ENCODE measurements at regions not wholly inside any gene's neighbourhood (a gene's known extent, or its start where the extent isn't known, plus 50 kb on each side); places are given as distances from the start of the nearest gene placed in this dataset.
"Not testable (repeated sequence)": the region's sequence is repeated elsewhere in the genome, so short reads cannot be mapped to it uniquely, and the experiment has no call there.

DNA sequence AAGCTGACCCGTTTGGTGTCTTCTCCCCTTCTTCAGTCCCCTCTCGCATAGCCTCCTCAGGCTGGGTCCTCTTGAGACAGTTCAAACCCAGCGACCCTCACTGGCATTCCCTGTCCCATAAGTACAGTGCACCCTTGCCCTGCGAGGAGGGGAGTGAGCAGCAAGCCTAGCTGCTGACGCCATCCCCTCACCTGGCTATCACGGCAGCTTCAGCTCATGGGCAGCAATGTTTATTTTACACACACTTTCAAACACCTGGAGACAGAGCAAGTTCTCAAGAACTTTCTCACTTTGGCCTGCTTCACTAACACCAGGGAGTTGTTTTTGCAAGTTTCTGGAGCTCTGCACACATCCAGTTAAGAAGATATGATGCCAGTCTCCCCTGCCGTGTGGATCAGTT lies 189.6 kb upstream of the E2F8 start:
- no peak for DNase-seq

DNA sequence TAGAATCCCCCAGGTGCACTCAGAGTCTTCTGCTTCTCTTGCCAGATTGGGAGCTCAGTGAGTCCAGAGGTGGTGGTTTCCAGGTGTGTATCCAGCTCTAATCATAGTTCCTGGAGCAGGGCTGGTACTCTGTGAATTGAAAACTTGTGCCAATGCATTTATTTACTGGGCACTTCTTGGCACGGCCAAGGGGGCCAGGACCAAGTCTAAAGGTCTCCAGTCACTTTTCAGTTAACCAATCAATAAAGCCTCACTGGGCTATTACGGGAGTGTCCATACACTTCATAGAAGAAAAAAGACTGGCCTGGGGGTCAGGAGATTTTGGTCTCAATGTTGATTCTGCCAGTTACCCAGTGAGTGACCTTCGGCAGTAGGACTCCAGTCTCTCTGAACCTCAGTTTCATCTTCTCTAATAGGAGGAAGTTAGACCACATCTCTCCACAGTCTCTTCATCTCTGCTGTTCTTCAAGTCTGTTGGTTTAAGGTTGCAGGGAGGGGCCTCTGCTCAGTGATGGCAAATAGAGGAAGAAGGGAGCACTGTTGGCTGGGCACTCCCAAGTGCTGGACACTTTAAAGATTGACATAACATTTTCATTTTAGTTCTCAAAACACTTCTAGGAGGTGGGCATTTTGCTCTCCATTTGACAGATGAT lies 188.5 kb upstream of the E2F8 start:
- no peak for DNase-seq

DNA sequence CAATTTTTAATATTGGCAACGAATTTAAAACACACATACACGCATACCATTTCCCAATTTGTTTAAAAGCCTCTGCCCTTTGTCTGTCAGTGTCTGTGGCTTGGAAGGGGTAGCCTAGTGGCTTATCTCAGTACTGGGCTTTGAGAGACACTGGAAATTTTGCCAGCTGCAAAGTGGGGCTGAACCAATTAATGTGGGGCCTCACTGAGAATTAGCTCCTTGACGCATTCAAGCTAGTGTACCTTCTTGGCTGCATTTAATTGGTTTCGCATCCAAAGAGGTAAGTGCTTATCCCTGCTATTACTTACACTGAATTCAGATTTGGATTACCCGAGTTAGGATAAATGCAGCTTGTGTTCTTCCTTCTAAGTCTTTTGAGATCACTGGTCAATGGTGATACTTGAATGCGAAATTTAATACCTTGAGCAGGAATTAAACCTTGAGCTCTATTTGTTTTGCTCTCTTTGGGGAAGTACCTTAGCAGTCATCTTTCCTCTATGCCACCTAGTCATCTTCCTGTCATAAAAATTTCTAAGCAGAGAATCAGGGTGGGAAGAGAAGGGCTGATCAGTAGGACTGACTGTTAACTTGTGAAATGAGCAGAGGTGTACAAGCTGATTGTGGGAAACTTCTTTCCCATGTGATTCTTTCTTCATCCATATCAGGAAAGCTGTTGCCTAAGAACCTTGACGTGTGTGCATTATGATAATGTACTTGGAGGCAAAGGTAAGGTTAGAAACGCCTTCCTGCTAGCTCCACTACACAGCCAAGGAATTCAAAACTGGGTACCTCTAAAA lies 187.7 kb upstream of the E2F8 start:
- DNase-seq, result no peak

DNA sequence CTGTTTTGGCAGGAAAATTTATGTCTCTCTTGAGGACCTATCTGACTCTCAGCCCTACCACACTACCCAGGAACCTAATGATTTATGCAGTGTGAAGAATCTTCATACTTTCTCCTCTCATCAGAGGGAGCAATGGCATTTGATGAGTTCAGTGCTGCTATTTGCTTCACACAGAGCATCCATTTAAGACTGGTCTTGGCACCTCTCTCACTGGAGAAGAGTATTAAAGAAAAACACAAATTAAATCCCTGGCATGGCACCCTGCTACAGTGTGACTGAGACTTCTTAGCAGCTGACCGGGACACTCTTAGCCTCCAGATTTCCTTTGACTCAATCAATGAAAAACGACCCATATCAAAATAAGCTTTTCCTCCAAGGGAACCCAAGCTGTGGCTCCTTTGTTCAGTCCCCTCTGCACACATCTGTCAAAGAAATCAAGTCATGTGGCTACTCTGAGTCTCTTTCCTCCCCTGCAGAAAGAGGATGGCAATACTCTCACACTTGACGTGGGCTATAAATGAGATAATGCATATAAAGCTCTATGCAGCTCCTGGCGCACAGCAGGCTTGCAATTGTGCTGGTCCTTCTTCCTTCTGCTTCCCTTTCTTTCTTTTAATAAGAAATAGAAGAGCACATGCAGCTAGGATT lies 186.1 kb upstream of the E2F8 start:
- no peak for DNase-seq

DNA sequence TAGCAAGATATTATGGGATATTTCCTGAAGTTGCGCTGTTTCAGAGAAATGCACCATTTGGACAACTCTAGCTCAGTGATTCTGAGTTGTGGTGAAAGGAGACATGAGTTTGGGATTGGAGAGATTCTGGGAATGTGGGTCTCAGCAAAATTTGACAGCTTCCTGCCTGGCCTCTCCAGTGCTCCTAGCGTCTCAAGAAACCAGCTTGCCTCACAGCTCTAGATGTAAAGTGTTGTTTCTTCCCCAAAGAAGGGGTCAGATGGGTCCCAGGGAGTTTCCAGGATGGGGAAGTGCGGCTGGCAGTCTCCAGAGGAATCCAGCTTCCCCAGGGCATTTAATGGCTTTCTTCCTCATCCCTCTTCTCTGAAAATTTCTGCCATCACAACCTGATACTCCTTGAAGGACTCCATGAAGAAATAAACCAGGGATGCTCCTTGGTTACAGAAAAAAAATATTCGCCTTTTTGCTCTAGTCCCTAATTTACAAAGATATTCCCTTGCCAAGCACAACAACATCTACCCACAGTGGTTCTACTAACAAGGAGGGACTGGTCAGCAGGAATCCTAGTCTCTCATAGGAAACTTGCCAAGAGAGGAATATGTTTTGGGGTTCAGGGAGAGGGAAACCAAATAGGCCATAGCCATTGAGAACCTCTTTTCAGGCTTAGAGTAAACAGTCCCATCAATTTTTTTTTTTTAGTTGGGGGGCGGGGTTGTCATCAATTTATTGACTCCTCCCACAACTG lies 185.4 kb upstream of the E2F8 start:
- no peak for DNase-seq

DNA sequence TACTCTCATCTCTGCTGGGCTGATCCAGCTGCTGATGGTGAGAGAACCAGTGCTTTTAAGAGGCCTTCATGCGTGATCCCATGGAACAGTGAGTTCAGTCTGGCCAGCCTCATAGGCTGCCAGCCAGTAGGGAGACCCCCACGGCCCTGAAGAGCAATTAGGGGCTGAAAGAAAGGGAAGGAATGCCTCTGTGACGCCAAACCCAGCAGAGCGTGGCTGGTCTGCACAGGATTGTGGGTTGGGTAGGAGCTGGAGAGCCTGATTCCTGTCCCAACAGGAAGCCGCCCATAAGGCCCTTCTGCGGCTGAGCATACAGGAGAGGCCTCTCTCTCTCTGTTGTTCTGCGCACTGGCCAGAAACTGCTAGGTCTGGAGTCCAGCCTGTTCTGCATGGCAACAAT lies 181.5 kb upstream of the E2F8 start:
- no peak for DNase-seq

DNA sequence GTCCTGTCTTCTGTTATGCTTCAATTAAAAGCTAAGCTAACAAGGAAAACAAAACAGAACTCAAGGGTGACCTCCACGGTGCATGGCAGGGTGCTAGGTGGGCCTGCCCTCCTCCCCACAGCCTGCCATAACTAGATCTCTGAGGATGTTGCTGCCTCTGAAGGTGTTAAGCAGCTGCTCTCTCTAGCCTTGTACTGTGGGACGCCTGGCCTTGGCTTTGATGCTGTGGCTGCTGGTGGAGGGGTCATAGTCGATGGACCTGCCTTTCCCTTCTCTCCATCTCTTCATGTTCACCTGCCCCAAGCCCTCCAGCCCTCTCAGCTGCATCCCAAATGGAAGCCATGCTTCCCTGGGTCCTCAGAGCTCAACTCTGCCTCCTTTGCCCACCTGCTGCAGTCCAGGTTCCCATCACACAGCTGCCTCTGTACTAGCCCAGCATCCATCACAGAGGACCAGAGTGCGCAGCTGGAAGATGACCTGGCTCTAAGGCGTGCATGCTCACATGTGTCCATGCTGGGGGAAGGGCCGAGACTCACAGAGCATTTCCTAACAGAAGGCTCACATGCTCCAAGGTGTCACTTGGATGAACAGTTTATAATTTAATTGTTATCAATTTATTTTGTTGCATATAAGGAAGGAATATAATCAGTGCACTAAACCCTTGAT lies 180.3 kb upstream of the E2F8 start:
- DNase-seq, result no peak

DNA sequence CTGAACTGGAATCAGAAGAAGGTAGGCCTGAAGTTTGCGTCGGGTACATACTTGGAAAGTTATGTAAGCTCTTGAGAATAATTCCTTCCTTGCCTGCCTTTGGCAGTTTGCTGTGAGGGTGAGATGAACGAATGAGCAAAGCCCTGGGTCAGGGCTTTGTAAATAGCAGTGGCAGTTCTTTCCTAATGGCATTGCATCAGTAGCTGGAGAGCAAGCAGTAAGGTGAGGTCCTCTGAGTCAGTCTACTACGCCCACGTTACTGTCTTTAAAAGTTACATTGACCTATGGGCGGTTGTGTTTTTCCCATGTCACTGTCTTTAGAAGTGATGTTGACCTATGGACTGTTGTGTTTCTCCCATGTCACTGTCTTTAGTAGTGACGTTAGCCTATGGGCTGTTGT lies 179.1 kb upstream of the E2F8 start:
- DNase-seq, result no peak

DNA sequence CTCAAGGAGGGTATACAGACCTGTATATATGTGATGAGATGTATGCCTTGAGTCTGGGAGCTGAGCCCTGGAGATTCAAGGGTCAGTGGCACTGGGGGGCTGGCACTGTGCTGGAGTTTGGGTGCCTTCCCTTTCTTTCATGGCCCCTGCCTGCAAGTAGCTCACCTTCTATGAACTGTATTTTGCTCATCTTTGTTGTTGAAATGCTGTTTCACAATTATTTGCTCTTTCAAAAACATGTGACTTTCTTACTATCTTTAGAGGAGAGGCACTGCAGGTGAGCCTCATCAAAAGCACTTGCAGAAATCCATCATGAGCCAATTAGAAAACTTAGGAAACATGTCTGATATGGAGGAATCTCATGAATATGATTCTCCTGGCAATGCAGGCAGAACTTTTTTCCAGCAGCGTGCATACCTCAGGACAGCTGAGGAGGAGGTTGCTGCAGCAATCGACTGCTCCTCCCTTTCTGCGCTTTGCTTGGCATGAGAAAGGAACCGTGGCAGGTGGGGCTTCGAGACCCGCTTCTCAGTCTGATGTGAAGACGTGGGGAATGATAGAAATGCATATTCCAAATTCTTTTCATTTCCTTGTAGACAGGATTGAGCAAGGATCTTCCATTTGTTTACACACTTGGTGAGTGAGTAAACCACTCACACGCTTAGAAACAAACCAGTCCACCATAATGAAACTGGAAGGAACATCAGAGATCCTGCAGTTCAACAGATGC lies 178.4 kb upstream of the E2F8 start:
- DNase-seq, result no peak

DNA sequence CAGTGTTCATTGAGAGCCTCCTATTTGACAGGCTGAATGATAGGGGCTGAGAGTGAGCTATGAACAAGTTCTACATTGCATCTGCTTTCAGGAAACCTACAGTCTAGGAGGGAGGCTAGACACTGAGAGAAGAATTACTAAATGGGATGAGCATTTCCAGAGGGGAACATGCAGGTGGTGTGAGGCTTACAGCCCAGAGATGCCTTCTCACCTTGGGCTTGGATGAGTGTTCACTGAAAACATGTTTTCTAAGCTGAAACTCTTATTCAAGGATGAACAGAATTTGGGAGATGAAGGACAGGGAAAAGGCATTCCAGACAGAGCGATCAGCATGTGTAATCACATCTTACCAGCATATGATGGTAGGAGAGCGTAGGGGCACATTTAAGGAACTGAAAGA lies 177.5 kb upstream of the E2F8 start:
- no peak for DNase-seq

DNA sequence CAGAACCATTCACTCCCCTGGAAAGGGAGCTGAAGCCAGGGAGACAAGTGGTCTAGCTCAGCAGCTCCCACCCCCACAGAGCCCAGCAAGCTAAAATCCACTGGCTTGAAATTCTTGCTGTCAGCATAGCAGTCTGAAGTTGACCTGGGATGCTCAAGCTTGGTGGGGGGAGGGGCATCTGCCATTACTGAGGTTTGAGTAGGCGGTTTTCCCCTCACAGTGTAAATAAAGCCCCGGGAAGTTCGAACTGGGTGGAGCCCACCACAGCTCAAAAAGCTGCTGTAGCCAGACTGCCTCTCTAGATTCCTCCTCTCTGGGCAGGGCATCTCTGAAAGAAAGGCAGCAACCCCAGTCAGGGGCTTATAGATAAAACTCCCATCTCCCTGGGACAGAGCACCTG lies 171.3 kb upstream of the E2F8 start:
- not testable (repeated sequence) for DNase-seq

DNA sequence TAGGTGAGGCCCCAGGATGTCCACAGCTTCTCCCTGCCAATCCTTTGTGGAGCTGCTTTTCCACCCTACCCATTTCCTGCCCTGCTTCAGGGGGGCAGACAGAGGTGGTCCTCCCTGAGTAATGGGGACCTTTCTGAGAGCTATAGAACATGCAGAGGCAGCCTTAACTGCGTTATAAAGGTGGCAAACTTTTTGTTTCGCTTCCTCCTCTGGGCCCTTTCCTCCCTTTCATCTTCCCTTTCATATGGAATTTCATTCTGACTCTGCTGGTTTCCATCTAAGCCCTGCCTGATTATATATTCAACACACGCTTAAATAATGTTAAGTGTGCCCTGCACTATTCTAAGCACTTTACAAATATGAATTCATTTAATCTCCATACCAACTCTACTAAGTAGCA lies 169.3 kb upstream of the E2F8 start:
- DNase-seq, result no peak

DNA sequence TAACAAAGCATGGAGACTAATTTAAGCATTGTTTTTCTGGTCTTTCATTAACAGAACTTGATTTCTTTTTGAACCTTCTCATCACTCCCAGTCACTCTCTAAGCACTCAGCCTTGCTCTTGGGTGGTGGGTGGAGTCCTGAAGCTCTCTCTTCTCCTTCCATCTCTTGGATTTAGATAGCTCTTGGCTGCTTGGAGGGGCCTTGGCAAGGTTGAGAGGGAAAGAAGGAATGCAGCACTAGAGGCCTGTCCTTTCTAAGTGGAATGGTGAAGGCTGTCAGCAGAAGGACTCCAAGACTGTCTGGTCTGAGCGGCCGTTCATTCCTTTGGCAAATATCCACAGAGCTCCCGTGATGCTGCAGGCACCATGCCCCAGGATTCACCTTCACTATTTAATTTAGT lies 168.6 kb upstream of the E2F8 start:
- no peak for DNase-seq

DNA sequence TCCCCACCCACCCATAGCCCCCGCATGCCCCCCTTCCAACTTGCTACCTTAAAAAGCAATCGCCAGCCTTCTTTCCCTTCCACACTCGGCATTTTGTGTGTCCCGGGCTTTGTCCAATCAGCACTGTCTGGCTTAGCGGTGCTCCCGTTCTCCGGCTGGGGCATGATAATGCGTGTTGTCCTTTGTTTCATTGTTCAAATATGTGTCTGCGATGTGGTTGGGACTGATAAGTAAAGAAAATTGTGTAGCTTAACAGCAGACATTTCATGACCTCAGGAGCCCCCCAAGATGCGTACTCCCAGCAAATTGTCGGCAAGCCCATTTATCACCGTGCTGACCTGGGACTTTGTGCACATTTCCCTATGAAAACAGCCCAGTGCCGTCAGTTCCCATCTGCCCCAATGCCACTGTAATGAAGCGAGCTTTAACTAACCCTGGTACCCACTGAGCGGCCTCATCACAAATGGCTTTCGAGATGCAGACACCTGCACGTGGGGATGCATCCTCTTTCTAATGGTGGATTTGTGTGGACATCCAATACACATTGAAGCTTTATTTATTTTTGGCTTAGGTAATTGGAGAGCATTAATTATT lies 167.0 kb upstream of the E2F8 start:
- no peak for DNase-seq

DNA sequence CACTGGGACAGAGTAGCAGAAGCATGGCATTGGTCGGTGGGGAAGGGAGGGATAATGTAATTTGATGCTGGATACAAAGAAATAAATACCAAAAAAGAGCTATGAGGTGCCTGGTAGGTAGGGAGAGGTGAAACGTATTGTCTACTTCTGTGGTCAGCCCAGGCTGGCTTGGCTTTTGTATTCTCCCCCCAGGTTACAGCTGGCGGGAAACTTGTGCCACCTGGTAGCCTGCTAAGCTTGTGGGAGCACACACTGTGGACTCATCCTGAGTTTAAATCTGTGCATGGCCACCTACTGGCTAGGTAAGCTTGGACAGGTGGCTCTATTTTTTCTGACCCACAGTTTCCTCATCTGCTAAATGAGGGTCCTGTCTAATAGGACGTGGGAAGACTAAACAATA lies 165.2 kb upstream of the E2F8 start:
- no peak for DNase-seq

DNA sequence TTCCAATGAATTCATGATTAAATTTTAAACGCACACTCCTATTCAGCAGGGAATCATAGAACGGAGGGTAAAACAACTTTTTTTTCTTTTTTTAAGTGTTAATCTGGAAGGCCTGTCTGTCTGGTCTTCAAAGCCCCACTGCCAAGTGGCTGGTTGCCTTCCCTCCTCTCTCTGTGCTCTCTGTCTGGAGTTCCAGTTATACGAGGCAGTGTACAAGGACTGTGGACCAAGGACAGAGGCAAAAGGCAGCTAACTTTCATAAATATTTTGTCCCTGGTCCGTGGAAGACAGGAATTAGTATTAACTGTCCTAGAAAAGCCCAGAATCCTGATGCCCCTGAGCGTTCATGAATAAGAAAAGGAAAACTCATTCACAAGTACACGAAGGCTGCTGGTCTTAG lies 164.0 kb upstream of the E2F8 start:
- no peak for DNase-seq

DNA sequence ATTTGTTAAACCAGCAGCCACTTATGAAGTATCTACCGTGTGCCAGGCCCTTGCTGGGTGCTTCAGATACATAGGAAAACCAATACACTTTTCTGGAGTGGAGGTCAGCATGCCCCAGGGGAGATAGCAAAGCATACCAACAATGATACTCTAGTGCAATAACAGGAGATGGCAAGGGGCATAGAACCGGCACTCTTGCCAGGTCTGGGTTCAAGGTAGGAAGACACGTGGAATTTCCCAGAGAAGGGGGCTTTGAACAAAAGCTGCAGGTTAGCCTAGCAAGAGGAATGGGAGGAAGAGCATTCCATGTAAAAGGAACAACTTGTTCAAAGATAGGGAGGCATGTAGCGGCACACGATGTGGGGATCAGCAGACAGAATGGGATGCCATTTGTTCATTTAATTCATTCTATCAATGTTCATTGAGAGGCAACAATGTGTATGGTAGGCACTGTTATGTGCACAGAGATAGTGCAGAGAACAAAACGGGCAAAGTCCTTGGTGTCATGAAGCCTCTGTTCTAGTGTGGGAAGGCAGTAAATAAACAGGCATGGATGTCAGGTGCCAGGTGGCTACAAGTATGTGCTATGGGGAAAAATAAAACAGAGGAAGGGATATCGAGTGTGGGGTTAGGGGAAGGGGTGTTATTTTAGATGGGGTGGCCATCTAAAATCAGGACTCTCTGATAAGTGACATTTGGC lies 162.6 kb upstream of the E2F8 start:
- DNase-seq, result no peak

DNA sequence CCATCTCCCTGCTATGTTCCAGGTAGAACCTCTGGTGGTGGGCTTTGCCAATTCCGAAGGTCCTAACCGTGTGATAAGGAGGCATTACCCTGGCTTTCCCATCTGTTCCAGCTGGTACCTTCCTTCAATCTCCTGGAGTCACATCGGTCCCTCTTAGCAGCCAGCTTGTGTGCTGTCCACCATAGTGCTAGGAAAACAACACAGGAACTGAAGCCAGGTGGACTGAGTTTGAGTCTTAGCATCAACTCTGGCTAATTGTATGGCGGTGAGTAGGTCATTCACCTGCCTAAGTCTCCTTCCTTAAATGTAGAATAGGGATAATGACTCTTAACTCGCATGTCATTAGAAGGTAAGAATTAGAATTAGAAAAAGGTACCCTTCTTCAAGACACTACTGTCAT lies 159.6 kb upstream of the E2F8 start:
- DNase-seq, result no peak

DNA sequence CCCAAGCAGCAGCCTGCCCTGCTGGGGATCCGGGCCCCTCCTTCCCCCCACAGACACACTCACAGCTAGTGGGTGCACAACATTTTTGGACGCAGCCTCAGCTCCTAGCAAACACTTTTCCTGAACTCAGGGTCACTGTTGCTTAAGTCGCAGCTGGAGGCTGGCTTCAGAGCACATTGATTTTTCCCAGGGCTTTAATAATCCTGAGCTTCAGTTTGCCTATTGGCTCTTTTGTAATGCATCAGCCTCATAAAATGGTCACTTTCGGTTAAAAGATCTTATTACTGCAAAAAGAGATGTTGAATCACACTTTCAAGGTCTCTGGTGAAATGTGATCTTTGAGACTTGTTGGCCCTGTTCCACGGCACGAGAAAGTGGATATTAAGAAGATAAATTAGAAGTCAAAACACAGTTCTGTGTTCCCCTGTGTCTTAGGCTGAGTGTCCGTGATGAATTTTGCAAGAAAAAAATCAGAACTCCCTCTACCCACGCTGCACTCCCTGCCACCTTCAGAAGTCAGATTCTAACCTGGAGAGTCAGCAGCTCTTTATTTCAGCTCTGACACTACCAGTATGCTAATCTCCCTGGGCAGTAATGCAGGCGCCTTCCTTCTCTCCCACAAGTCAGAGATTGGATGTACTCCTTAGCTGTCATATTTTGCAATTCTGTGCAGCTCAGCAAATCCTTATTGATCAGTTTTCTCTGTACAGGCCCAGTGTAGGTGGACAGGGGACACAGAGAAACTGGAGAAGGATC lies 158.2 kb upstream of the E2F8 start:
- DNase-seq, result no peak

DNA sequence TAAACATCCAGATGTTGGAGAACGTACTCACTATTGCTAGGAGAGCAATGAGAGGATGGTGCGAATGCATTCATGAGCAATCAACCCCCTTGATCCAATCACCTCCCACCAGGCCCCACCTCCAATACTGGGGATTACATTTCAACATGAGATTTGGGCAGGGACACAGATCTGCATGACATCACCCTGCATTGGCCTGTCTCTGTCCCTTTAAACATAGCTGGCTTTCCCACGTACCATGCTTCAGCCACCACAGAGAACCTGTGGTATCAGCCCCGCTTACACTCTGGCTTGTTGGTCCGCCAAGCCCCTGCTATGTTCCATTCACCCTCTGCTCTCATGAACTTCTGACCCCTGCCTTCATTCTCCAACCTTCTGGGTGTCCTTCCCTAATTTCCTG lies 157.5 kb upstream of the E2F8 start:
- DNase-seq, result no peak

DNA sequence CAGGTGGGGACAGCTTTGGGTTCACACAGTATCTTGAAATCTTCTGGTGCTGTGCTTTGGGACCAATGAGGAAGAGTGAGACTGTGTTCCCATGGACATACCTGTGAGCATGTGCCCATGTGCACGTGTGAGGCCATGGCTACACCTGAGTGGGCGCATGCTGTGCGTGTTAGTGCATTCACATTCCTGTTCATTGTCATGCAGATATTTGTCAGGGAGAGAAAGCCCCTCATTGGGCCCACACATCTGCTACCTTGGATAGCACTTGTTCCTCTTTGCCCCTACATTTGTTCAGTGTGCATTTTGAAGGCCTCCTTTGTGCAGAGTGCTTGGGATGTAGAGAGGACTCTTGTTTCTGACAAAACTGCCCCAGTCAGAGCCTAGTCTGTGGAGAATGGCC lies 154.3 kb upstream of the E2F8 start:
- DNase-seq, result no peak

Measured in CD4-positive, alpha-beta T cell treated with Interleukin-10 for 1 hour (primary cell).